GM21723 (cell line): ENCODE measurements at regions not wholly inside any gene's neighbourhood (a gene's known extent, or its start where the extent isn't known, plus 50 kb on each side); places are given as distances from the start of the nearest gene placed in this dataset.

Experiments
- ATAC-seq: cut with Tn5 transposase; IDR thresholded peaks from one replicate; pipeline ENCODE4 v1.9.1; 2021; ENCODE audit warnings: mild to moderate bottlenecking, moderate library complexity; ENCODE audit not compliant: unreplicated experiment

- no peak for ATAC-seq
Measured at GRCh38 chr21:41074396-41075184, 93.4 kb upstream of the BACE2 start.

GRCh38 chr21:41075656-41076055 is 92.3 kb upstream of the BACE2 start:
- ATAC-seq, result no peak

GRCh38 chr21:41076064-41076463 is 91.9 kb upstream of the BACE2 start:
- ATAC-seq, result no peak

- no peak for ATAC-seq
Measured at GRCh38 chr21:41079159-41079558, 88.8 kb upstream of the BACE2 start.

- no peak for ATAC-seq
Measured at GRCh38 chr21:41080485-41081121, 87.4 kb upstream of the BACE2 start.

- ATAC-seq, result no peak
Measured at GRCh38 chr21:41086569-41086968, 81.4 kb upstream of the BACE2 start.

- no peak for ATAC-seq
Measured at GRCh38 chr21:41090981-41091380, 77.0 kb upstream of the BACE2 start.

- no peak for ATAC-seq
Measured at GRCh38 chr21:41091616-41092015, 76.3 kb upstream of the BACE2 start.

GRCh38 chr21:41092312-41092711 is 75.6 kb upstream of the BACE2 start:
- no peak for ATAC-seq

GRCh38 chr21:41095983-41096382 is 72.0 kb upstream of the BACE2 start:
- no peak for ATAC-seq

GRCh38 chr21:41098076-41098475 is 69.9 kb upstream of the BACE2 start:
- ATAC-seq, result no peak

GRCh38 chr21:41098481-41099042 is 69.4 kb upstream of the BACE2 start:
- ATAC-seq, result no peak

GRCh38 chr21:41100826-41101550 is 67.0 kb upstream of the BACE2 start:
- ATAC-seq, result no peak

- ATAC-seq, result no peak
Measured at GRCh38 chr21:41102281-41102680, 65.7 kb upstream of the BACE2 start.

GRCh38 chr21:41107602-41108001 is 60.4 kb upstream of the BACE2 start:
- no peak for ATAC-seq

- ATAC-seq, result no peak
Measured at GRCh38 chr21:41108668-41109585, 59.0 kb upstream of the BACE2 start.

GRCh38 chr21:41110161-41110560 is 57.8 kb upstream of the BACE2 start:
- ATAC-seq, result no peak

GRCh38 chr21:41110664-41111063 is 57.3 kb upstream of the BACE2 start:
- ATAC-seq, result no peak

GRCh38 chr21:41111681-41112080 is 56.3 kb upstream of the BACE2 start:
- ATAC-seq, result no peak
